DOHH2 (cell line): ENCODE measurements at regions not wholly inside any gene's neighbourhood (a gene's known extent, or its start where the extent isn't known, plus 50 kb on each side); places are given as distances from the start of the nearest gene placed in this dataset.

ENCODE experiments used
- H3F3A ChIP-seq: fragments of 200-600 bp; sonication (generic), shearing (Covaris generic); 2 replicates; pipeline ENCODE4 v1.6.0; 2016; ENCODE audit warnings: antibody characterized with exemption, mild to moderate bottlenecking; ENCODE audit not compliant: control insufficient read depth, insufficient read depth
- H3K27ac ChIP-seq: fragments of 200-600 bp; sonication (generic); 2 replicates; pipeline ENCODE4 v1.5.1; 2014; ENCODE audit warnings: low read depth, mild to moderate bottlenecking, low read length, moderate library complexity
- H3K27me3 ChIP-seq: fragments of 200-600 bp; sonication (generic); 2 replicates; pipeline ENCODE4 v1.6.1; 2014; ENCODE audit warnings: mild to moderate bottlenecking, low read length, mixed read lengths; ENCODE audit not compliant: control insufficient read depth
- H3K36me3 ChIP-seq: fragments of 200-600 bp; sonication (generic); 2 replicates; pipeline ENCODE4 v1.6.1; 2014; ENCODE audit warnings: mild to moderate bottlenecking, low read length, moderate library complexity, mixed read lengths; ENCODE audit not compliant: control insufficient read depth
- H3K4me1 ChIP-seq: fragments of 200-600 bp; sonication (generic); 2 replicates; pipeline ENCODE4 v1.6.1; 2014; ENCODE audit warnings: mild to moderate bottlenecking, low read length, mixed read lengths; ENCODE audit not compliant: control insufficient read depth
- H3K4me2 ChIP-seq: fragments of 200-600 bp; sonication (generic); 2 replicates; pipeline ENCODE4 v1.6.0; 2014; ENCODE audit warnings: mild to moderate bottlenecking, low read length, moderate library complexity
- H3K4me3 ChIP-seq: fragments of 200-600 bp; sonication (generic); 2 replicates; pipeline ENCODE4 v1.5.1; 2014; ENCODE audit warnings: mild to moderate bottlenecking, low read length, mixed read lengths
- H3K79me2 ChIP-seq: fragments of 200-600 bp; sonication (generic); 2 replicates; pipeline ENCODE4 v1.6.1; 2014; ENCODE audit warnings: mild to moderate bottlenecking, low read length, mixed read lengths; ENCODE audit not compliant: control insufficient read depth
- H3K9me2 ChIP-seq: fragments of 200-600 bp; sonication (generic); replicated peaks from 2 replicates; pipeline ENCODE4 v1.6.1; 2014; ENCODE audit warnings: mild to moderate bottlenecking, low read length, mixed read lengths; ENCODE audit not compliant: control insufficient read depth
- H3K9me3 ChIP-seq: fragments of 200-600 bp; sonication (generic); 2 replicates; pipeline ENCODE4 v1.6.1; 2014; ENCODE audit warnings: antibody characterized with exemption, low read length, mixed read lengths; ENCODE audit not compliant: control insufficient read depth, insufficient read depth
- H4K20me1 ChIP-seq: fragments of 200-600 bp; sonication (generic); 2 replicates; pipeline ENCODE4 v1.6.0; 2014; ENCODE audit warnings: low read depth, mild to moderate bottlenecking, antibody characterized with exemption, low read length, moderate library complexity; ENCODE audit not compliant: control insufficient read depth, insufficient read depth
- EZH2phosphoT487 ChIP-seq: fragments of 200-600 bp; sonication (generic); IDR thresholded peaks from 2 replicates; pipeline ENCODE4 v1.6.1; 2017; ENCODE audit warnings: borderline replicate concordance, mild to moderate bottlenecking, antibody characterized with exemption, low read length, moderate library complexity, mixed read lengths
- TF ChIP-seq, protein P1 (sequence below): fragments of 200-600 bp; sonication (generic); IDR thresholded peaks from one replicate; pipeline ENCODE4 v1.5.1; 2014; ENCODE audit warnings: antibody characterized with exemption, mild to moderate bottlenecking, low read depth, low read length; ENCODE audit not compliant: poor library complexity, severe bottlenecking

DNA sequence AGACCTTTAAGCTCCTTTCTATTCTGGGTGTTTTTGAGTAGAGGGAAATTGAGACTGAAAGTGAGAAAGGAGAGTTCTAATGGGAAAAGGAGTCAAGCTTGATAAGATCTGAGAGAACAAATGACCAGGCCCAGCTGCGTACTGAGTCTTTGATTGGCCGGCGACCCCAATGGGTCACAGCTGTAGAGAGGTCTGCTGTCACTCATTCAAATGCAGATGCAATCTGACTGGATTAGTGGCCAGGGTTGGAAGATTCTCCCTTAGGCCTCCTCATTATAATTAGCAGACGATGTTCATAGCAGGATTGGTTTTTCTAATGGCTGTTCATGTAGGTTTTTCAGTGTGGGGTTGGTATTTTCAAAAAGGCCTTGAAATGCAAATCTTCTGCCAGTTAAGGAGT is 127.2 kb upstream of the SLC25A13 start:
- no peak for TF ChIP-seq EZH2phosphoT487
- TF ChIP-seq, protein P1, sequence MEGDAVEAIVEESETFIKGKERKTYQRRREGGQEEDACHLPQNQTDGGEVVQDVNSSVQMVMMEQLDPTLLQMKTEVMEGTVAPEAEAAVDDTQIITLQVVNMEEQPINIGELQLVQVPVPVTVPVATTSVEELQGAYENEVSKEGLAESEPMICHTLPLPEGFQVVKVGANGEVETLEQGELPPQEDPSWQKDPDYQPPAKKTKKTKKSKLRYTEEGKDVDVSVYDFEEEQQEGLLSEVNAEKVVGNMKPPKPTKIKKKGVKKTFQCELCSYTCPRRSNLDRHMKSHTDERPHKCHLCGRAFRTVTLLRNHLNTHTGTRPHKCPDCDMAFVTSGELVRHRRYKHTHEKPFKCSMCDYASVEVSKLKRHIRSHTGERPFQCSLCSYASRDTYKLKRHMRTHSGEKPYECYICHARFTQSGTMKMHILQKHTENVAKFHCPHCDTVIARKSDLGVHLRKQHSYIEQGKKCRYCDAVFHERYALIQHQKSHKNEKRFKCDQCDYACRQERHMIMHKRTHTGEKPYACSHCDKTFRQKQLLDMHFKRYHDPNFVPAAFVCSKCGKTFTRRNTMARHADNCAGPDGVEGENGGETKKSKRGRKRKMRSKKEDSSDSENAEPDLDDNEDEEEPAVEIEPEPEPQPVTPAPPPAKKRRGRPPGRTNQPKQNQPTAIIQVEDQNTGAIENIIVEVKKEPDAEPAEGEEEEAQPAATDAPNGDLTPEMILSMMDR, result no peak
- Histone ChIP-seq H3K9me2 (no peaks in the 10 kb centered on the region), H3K36me3 (no peaks in the 10 kb centered on the region), H3K4me3 (no peak overlapping the region), H3K27me3 (no peaks in the 10 kb centered on the region), H3K9me3 (no peaks in the 10 kb centered on the region), H3K4me2 (no peak overlapping the region), H3K79me2 (no peaks in the 10 kb centered on the region), H3K27ac (no peak overlapping the region), H3K4me1 (no peaks in the 10 kb centered on the region), H3F3A (no peaks in the 10 kb centered on the region), H4K20me1 (no peaks in the 10 kb centered on the region)

DNA sequence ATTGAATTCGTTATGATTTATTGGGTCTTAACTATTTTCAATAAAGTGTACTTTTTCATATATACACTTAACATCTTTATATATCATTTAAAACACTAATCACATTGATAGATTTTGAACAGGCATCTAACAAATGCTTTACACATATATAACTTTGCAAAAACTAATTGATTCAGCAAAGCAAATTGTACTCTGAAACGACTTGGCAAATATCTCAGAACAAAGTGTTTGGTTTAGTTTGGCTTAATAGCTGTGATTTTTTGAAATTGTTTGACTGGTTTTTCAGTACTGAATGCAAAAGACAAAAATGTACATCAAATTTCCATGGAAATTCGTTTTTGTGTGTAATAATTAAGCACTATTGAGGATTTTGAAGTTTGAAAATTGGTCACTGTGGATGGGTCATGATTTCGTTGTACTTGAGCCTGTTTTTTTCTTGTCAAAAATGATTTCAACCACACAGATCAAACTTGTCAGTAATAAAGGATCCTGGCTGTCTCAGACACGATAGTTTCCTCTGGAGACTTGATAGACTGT is 125.3 kb upstream of the SLC25A13 start:
- H3K36me3 ChIP-seq, result no peaks in the 10 kb centered on the region
- H3K4me3 ChIP-seq, result no peak overlapping the region
- no peaks in the 10 kb centered on the region for H3K79me2 ChIP-seq
- H3K9me3 ChIP-seq, result no peaks in the 10 kb centered on the region
- H3K9me2 ChIP-seq, result no peaks in the 10 kb centered on the region
- H4K20me1 ChIP-seq, result no peaks in the 10 kb centered on the region
- H3K27me3 ChIP-seq, result no peaks in the 10 kb centered on the region
- no peak overlapping the region for H3K27ac ChIP-seq
- TF ChIP-seq, protein P1, result no peak
- H3K4me2 ChIP-seq, result no peak overlapping the region
- no peaks in the 10 kb centered on the region for H3F3A ChIP-seq
- no peaks in the 10 kb centered on the region for H3K4me1 ChIP-seq

DNA sequence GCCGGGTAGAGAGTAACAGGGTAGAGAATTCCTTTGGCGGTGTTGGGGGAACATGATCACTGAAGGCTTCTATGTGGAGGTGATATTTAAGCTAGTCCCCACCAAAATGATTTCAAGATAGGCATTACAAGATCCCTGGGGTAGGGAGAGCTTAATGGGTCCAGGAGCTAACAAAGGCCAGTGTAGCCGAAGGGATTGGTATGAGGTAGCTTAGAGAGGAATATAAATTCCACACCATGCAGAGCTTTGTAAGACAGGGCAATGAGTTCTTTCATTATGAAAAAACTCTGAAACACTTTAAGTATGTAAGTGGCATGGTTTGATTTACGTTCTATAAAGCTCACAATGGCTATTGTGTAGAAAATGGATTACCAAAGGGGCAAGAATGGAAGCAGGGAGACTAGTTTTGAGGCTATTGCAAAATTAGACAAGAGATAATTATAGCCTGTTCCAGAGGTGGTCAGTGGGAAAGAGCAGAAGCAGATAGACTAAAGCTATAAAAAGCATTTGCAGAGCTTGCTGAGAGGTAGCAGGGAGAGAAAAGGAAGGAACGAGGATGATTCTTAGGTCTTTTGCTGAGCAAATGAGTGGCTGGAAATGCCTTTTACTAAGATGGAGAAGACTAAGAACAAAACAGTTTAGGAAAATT is 119.7 kb upstream of the SLC25A13 start:
- H3K9me3 ChIP-seq, result 0 out of 2 replicates have a peak, but pooled peaks cover 4% of the 10 kb centered on the region
- H3F3A ChIP-seq, result no peaks in the 10 kb centered on the region
- H3K9me2 ChIP-seq, result no peaks in the 10 kb centered on the region
- H3K4me3 ChIP-seq, result no peak overlapping the region
- H3K27ac ChIP-seq, result no peak overlapping the region
- H3K4me1 ChIP-seq, result no peaks in the 10 kb centered on the region
- no peaks in the 10 kb centered on the region for H3K36me3 ChIP-seq
- H3K4me2 ChIP-seq, result no peak overlapping the region
- H4K20me1 ChIP-seq, result no peaks in the 10 kb centered on the region
- no peak for TF ChIP-seq EZH2phosphoT487
- TF ChIP-seq, protein P1, result no peak
- H3K27me3 ChIP-seq, result no peaks in the 10 kb centered on the region
- no peaks in the 10 kb centered on the region for H3K79me2 ChIP-seq
